MCF 10A (cell line): ENCODE measurements at regions not wholly inside any gene's neighbourhood (a gene's known extent, or its start where the extent isn't known, plus 50 kb on each side); places are given as distances from the start of the nearest gene placed in this dataset.

Experiments
- BruUV-seq: library from RNA; stranded (reverse); fragments of 400-500 nt; replicated peaks from 2 replicates; lab custom pipeline; 2021; lab: Mats Ljungman, UMichigan
- CTCF ChIA-PET: fragments of 300-600 bp; sonication (Branson Sonifier 250); formaldehyde crosslinking; extraction: SDS; loops from one replicate; lab custom pipeline; 2021; ENCODE audit warnings: antibody characterized with exemption, inconsistent platforms; lab: Yijun Ruan, JAX
- POLR2A ChIA-PET: fragments of 300-600, 350-650 bp; sonication (Branson Sonifier 250); formaldehyde crosslinking; extraction: SDS; loops from one replicate; lab custom pipeline; 2020; ENCODE audit warnings: antibody characterized with exemption, inconsistent platforms; lab: Yijun Ruan, JAX
- DNase-seq: peaks from one replicate; pipeline ENCODE4 v3.0.0-alpha.2; 2018; ENCODE audit not compliant: unreplicated experiment
- H3K27ac Mint-ChIP-seq: one replicate; pipeline ENCODE4 v1.8.0; 2022; ENCODE audit warnings: mild to moderate bottlenecking, low read depth, mixed read lengths; ENCODE audit not compliant: unreplicated experiment
- H3K27me3 Mint-ChIP-seq: one replicate; pipeline ENCODE4 v1.8.0; 2022; ENCODE audit warnings: mixed read lengths; ENCODE audit not compliant: insufficient read depth, unreplicated experiment
- H3K36me3 Mint-ChIP-seq: one replicate; pipeline ENCODE4 v1.8.0; 2022; ENCODE audit warnings: mild to moderate bottlenecking, moderate library complexity, mixed read lengths; ENCODE audit not compliant: insufficient read depth, unreplicated experiment
- H3K4me1 Mint-ChIP-seq: one replicate; pipeline ENCODE4 v1.8.0; 2022; ENCODE audit warnings: mixed read lengths; ENCODE audit not compliant: insufficient read depth, unreplicated experiment
- H3K4me3 Mint-ChIP-seq: one replicate; pipeline ENCODE4 v1.8.0; 2022; ENCODE audit warnings: mild to moderate bottlenecking, moderate library complexity, mixed read lengths; ENCODE audit not compliant: unreplicated experiment
- H3K9me3 Mint-ChIP-seq: one replicate; pipeline ENCODE4 v1.8.0; 2022; ENCODE audit warnings: mixed read lengths; ENCODE audit not compliant: unreplicated experiment
- intact Hi-C: fragments of 100-400 bp; cut with micrococcal nuclease; formaldehyde crosslinking; loops from 2 replicates; pipeline ENCODE4 v1.14.1; 2022
- TF ChIP-seq, protein P1 (sequence below): fragments of 200-600 bp; IDR thresholded peaks from one replicate; pipeline ENCODE4 v1.8.0; 2022; ENCODE audit warnings: antibody characterized with exemption, mild to moderate bottlenecking; ENCODE audit not compliant: unreplicated experiment

DNA sequence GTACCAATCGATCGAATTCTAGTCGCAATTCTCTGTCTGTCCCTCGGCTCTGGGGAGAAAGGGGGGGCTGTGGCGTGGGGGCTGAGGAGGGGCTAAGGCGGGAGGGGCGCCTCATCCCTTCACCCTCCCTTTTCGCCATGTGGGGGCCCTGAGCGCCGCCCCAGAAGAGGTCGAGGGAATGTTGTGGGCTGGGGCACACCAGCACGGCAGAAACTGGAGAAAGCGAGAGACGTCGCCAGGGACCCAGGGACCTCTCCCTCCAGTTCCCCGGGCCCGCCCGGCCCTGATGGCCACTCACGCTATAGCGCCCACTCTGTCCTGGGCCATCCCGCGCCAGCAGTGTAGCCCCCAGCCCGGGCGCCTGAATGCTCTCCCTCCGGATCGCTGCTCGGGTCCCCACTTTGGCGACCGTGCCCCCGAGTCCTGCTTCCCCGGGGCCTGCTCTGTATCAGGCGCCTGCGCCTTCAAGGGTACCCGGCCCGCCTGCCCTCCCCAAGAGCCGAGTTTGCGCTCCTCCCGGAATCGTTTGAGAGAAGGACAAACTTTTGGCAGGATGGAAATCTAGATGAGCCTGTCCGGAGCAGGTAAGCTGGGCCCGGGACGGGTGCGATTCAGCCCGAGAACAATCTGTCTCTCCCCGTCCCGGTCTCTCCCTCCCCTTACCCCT, 62.6 kb downstream of the SMUG1 start:
- Mint-ChIP-seq H3K4me3 (peak overlapping the region; percentile 86), H3K36me3 (peaks cover 19% of the 10 kb centered on the region), H3K4me1 (peaks cover 19% of the 10 kb centered on the region), H3K27me3 (no peaks in the 10 kb centered on the region), H3K27ac (peak overlapping the region; percentile 90), H3K9me3 (no peaks in the 10 kb centered on the region)
- TSS peak; percentile 49 for BruUV-seq
- CTCF ChIA-PET, result no interaction called here
- intact Hi-C loops, result loop anchor here (2.0 kb wide), 2 partner anchors 65 to 93 kb away; partner anchors contain the start of gene HOXC5
- POLR2A ChIA-PET, result no interaction called here
- TF ChIP-seq, protein P1, sequence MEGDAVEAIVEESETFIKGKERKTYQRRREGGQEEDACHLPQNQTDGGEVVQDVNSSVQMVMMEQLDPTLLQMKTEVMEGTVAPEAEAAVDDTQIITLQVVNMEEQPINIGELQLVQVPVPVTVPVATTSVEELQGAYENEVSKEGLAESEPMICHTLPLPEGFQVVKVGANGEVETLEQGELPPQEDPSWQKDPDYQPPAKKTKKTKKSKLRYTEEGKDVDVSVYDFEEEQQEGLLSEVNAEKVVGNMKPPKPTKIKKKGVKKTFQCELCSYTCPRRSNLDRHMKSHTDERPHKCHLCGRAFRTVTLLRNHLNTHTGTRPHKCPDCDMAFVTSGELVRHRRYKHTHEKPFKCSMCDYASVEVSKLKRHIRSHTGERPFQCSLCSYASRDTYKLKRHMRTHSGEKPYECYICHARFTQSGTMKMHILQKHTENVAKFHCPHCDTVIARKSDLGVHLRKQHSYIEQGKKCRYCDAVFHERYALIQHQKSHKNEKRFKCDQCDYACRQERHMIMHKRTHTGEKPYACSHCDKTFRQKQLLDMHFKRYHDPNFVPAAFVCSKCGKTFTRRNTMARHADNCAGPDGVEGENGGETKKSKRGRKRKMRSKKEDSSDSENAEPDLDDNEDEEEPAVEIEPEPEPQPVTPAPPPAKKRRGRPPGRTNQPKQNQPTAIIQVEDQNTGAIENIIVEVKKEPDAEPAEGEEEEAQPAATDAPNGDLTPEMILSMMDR, result no peak
- peak; percentile 34 for DNase-seq

DNA sequence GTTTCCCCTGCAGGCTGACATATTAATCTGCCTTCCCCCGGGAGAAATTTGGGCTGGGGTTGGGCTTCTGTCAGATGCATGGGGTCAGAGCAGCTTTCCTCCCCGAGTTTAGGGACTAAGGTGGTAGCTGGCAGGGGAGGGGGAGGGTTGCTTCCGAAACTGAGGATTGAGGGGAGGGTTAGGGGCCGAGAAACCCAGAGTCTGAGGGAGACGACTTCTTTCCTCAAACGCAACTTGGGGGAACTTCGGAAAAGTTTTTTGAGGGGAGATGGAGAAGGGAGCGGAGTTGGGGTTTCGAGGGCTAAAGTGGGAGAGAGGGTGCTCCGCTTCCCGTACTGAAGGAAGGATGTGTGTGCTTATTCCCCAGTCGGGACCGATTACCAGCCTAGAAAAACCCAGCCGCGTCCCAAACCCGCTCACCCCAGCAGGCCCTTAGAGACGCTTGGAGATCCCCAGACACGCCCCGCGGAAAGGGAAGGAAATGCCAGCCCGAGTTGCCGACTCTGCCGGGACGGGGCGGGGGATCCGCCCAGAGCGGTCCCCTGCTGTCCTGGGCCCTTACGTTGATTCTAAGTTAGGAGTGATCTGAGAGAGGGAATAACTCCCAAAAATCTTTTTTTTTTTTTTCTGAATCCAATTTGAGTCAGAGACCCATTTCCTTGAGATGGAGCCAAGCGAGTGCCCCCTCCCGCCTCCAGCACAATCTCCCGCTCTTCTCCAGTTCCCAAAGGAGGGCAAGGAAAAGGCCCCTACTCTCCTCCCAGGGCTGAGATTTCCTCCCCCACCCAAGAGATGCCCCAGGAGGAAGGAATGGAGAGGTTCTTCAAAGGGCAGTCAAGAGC, 61.9 kb downstream of the SMUG1 start:
- Mint-ChIP-seq H3K9me3 (no peaks in the 10 kb centered on the region), H3K27me3 (no peaks in the 10 kb centered on the region), H3K27ac (peak overlapping the region; percentile 90), H3K36me3 (peaks cover 20% of the 10 kb centered on the region), H3K4me3 (peak overlapping the region; percentile 86), H3K4me1 (peaks cover 19% of the 10 kb centered on the region)
- no TSS peak for BruUV-seq
- POLR2A ChIA-PET, result no interaction called here
- intact Hi-C loops, result loop anchor here (2.0 kb wide), 2 partner anchors 64 to 94 kb away; partner anchors contain the start of gene HOXC5
- TF ChIP-seq, protein P1, result no peak
- peak; percentile 69 for DNase-seq
- CTCF ChIA-PET, result interaction anchor here (1.7 kb wide), 1 partner anchor 13 kb away, joined by 7 read pairs; no protein-coding TSS in a partner anchor

DNA sequence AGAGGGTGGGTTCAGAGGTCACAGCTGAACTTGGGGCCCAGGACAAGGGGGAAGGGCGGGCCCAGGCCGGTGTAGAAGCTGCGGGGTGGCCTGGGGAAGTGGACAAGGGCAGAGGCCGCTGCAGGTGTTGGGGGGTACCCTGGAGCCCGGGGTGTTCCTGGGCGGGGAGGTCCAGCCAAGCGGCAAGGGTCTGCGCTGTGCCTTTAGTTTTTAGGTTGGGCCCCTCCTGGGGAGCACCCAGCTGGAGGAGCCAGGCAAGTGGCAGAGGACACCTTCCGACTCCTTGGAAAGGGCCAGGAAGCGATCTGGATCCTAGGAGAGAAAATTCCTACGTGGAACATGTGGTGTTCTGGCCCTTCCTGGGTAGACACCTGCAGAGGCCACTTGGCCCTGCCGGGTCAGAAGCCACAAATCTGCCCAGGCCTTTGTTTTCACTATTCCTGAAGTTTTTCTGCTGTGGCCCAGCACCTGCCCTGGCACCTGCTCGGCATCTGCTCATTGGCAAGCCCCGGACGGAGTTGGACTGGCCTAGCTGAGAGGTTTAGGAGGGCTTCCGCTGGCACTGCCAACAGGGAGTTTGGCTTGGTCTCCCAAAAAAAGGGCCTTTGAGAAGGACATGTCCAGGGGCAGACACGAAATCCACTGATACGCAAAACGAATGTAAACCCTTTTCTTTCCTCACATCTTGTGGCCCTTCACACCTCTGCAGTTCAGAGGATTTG, 61.1 kb downstream of the SMUG1 start:
- no peaks in the 10 kb centered on the region for H3K27me3 Mint-ChIP-seq
- BruUV-seq, result no TSS peak

More for the DNA sequence above, 61.1 kb downstream of the SMUG1 start:
- intact Hi-C loops, result loop anchor here (2.0 kb wide), 2 partner anchors 63 to 95 kb away; partner anchors contain the start of gene HOXC5
- Mint-ChIP-seq H3K9me3 (no peaks in the 10 kb centered on the region), H3K27ac (no peak overlapping the region), H3K4me3 (peak overlapping the region; percentile 86), H3K36me3 (peaks cover 20% of the 10 kb centered on the region), H3K4me1 (peaks cover 13% of the 10 kb centered on the region)
- POLR2A ChIA-PET, result interaction anchor here (0.7 kb wide), 1 partner anchor 64 kb away, joined by 3 read pairs; no protein-coding TSS in a partner anchor
- CTCF ChIA-PET, result interaction anchor here (1.7 kb wide), 1 partner anchor 12 kb away, joined by 7 read pairs; no protein-coding TSS in a partner anchor
- no peak for DNase-seq
- TF ChIP-seq, protein P1, result no peak
